Liver (tissue), 8 donors: ENCODE measurements at regions not wholly inside any gene's neighbourhood (a gene's known extent, or its start where the extent isn't known, plus 50 kb on each side); places are given as distances from the start of the nearest gene placed in this dataset.

Experiments
- DNase-seq: peaks from one replicate; pipeline ENCODE4 v3.0.0-alpha.2; 2017; ENCODE audit warnings: low spot score
- H3K27ac ChIP-seq, 2 donors: one replicate each; pipeline ENCODE4 v1.7.0; 2013; ENCODE audit warnings: inconsistent platforms in 2 of 2, low read length in 2 of 2, control low read depth in 1 of 2, low read depth in 1 of 2, mild to moderate bottlenecking in 1 of 2
- H3K27me3 ChIP-seq, 4 donors: one replicate each; pipeline versions ENCODE4 v1.6.1 to v1.7.0; 2013; ENCODE audit warnings: low read length in 3 of 4, inconsistent platforms in 1 of 4, mild to moderate bottlenecking in 1 of 4, moderate library complexity in 1 of 4; ENCODE audit not compliant: control insufficient read depth in 4 of 4, insufficient read depth in 4 of 4
- H3K36me3 ChIP-seq, 4 donors: one replicate each; pipeline versions ENCODE4 v1.6.1 to v1.7.0; 2013; ENCODE audit warnings: low read length in 3 of 4, mild to moderate bottlenecking in 3 of 4, low read depth in 1 of 4, moderate library complexity in 1 of 4; ENCODE audit not compliant: control insufficient read depth in 4 of 4, insufficient read depth in 3 of 4
- H3K4me1 ChIP-seq, 4 donors: one replicate each; pipeline versions ENCODE4 v1.6.1 to v1.7.0; 2013; ENCODE audit warnings: low read length in 3 of 4, mild to moderate bottlenecking in 3 of 4, moderate library complexity in 1 of 4; ENCODE audit not compliant: control insufficient read depth in 4 of 4, insufficient read depth in 4 of 4
- H3K4me3 ChIP-seq, 3 donors: one replicate each; pipeline versions ENCODE4 v1.6.1 to v1.7.0; 2013; ENCODE audit warnings: low read length in 3 of 3, control low read depth in 1 of 3, low read depth in 1 of 3, mild to moderate bottlenecking in 1 of 3
- H3K9ac ChIP-seq, 2 donors: one replicate each; pipeline ENCODE4 v1.7.0; 2013; ENCODE audit warnings: low read length in 2 of 2, mild to moderate bottlenecking in 2 of 2, moderate library complexity in 2 of 2, control low read depth in 1 of 2, low read depth in 1 of 2
- H3K9me3 ChIP-seq, 4 donors: one replicate each; pipeline versions ENCODE4 v1.6.1 to v1.7.0; 2013; ENCODE audit warnings: low read length in 3 of 4; ENCODE audit not compliant: control insufficient read depth in 4 of 4
- ATF3 ChIP-seq: IDR thresholded peaks from 2 replicates; pipeline ENCODE4 v1.6.1; 2016; ENCODE audit warnings: antibody characterized with exemption
- CTCF ChIP-seq: fragments of 150-350 bp; IDR thresholded peaks from 2 replicates; pipeline ENCODE4 v1.5.1; 2017; ENCODE audit warnings: improper control_type of control experiment, low read depth, low read length; ENCODE audit not compliant: missing input control
- EGR1 ChIP-seq, 2 donors: IDR thresholded peaks; 2 replicates each; pipeline ENCODE4 v1.6.1; 2016 to 2018; ENCODE audit warnings: antibody characterized with exemption in 2 of 2, low read depth in 2 of 2
- FOXA1 ChIP-seq: IDR thresholded peaks from 2 replicates; pipeline ENCODE4 v1.6.1; 2016; ENCODE audit warnings: antibody characterized with exemption
- FOXA2 ChIP-seq: IDR thresholded peaks from 2 replicates; pipeline ENCODE4 v1.6.1; 2016; ENCODE audit warnings: antibody characterized with exemption
- GABPA ChIP-seq, 2 donors: IDR thresholded peaks in 1 of 2; conservative IDR thresholded peaks in 1 of 2; 2 replicates each; pipeline ENCODE4 v1.6.1; 2016; ENCODE audit warnings: antibody characterized with exemption in 2 of 2, mild to moderate bottlenecking in 1 of 2, moderate library complexity in 1 of 2
- HNF4A ChIP-seq, 2 donors: conservative IDR thresholded peaks; 2 replicates each; pipeline ENCODE4 v1.6.1; 2016; ENCODE audit warnings: antibody characterized with exemption in 2 of 2, mild to moderate bottlenecking in 2 of 2
- HNF4G ChIP-seq: IDR thresholded peaks from 2 replicates; pipeline ENCODE4 v1.6.1; 2016; ENCODE audit warnings: antibody characterized with exemption
- JUND ChIP-seq, 2 donors: IDR thresholded peaks; 2 replicates each; pipeline ENCODE4 v1.6.1; 2016; ENCODE audit warnings: antibody characterized with exemption in 2 of 2
- MAX ChIP-seq: IDR thresholded peaks from 2 replicates; pipeline ENCODE4 v1.6.1; 2016; ENCODE audit warnings: antibody characterized with exemption
- NR2F2 ChIP-seq: IDR thresholded peaks from 2 replicates; pipeline ENCODE4 v1.6.1; 2016; ENCODE audit warnings: antibody characterized with exemption
- REST ChIP-seq: IDR thresholded peaks from 2 replicates; pipeline ENCODE4 v1.6.1; 2016; ENCODE audit warnings: antibody characterized with exemption, mild to moderate bottlenecking
- RXRA ChIP-seq, 2 donors: IDR thresholded peaks; 2 replicates each; pipeline ENCODE4 v1.6.1; 2017 to 2018; ENCODE audit warnings: antibody characterized with exemption in 2 of 2, mild to moderate bottlenecking in 1 of 2
- SP1 ChIP-seq: IDR thresholded peaks from 2 replicates; pipeline ENCODE4 v1.6.1; 2018; ENCODE audit warnings: antibody characterized with exemption, mild to moderate bottlenecking
- TAF1 ChIP-seq: conservative IDR thresholded peaks from 2 replicates; pipeline ENCODE4 v1.6.1; 2016; ENCODE audit warnings: antibody characterized with exemption, mild to moderate bottlenecking
- YY1 ChIP-seq: IDR thresholded peaks from 2 replicates; pipeline ENCODE4 v1.6.1; 2016; ENCODE audit warnings: antibody characterized with exemption, mild to moderate bottlenecking
- ZBTB33 ChIP-seq: IDR thresholded peaks from 2 replicates; pipeline ENCODE4 v1.6.1; 2016; ENCODE audit warnings: antibody characterized with exemption
- WGBS: extraction: QIAGEN DNeasy Blood & Tissue Kit; methylation state at CpG from one replicate; pipeline ENCODE4 v1.1.7; 2013; 5-methylcytosine and 5-hydroxymethylcytosine counted together
- donor health status: healthy.
- donor health status: healthy.
- donor health status: healthy.
- donor health status: healthy.
- donor health status: healthy.

GRCh38 chr6:115358616-115359015 lies 702.1 kb downstream of the FRK start (continued):
- TF ChIP-seq REST (no peak), RXRA (IDR thresholded peaks at IDR 0.05) (no peak), HNF4G (no peak), HNF4A (conservative IDR thresholded peaks at IDR 0.05) (no peak), ATF3 (no peak), ZBTB33 (no peak), TAF1 (no peak)

- H3K27me3 ChIP-seq = no peaks in the 10 kb centered on the region
- H3K4me1 ChIP-seq = no peaks in the 10 kb centered on the region
- TF ChIP-seq FOXA1 (no peak), REST (no peak), YY1 (no peak), MAX (no peak), HNF4A (conservative IDR thresholded peaks at IDR 0.05) (no peak), SP1 (no peak), GABPA (IDR thresholded peaks at IDR 0.05 in 1 of 2, conservative IDR thresholded peaks at IDR 0.05 in 1 of 2) (no peak), JUND (IDR thresholded peaks at IDR 0.05) (no peak), TAF1 (no peak), CTCF (no peak), FOXA2 (no peak), NR2F2 (no peak), RXRA (IDR thresholded peaks at IDR 0.05) (no peak), ATF3 (no peak), EGR1 (IDR thresholded peaks at IDR 0.05; ENCODE audit: low read depth in 2 of 2) (no peak), ZBTB33 (no peak)
- WGBS = 66% methylated on average over 1 of the region's 1 CpG
- H3K9ac ChIP-seq = no peak overlapping the region
- H3K9me3 ChIP-seq = no peaks in the 10 kb centered on the region
- DNase-seq = no peak
- H3K4me3 ChIP-seq = no peak overlapping the region
- H3K27ac ChIP-seq = no peak overlapping the region
- no peaks in the 10 kb centered on the region for H3K36me3 ChIP-seq
These were observed 704.3 kb downstream of the FRK start for GRCh38 chr6:115356371-115356770.
